ENCODE measurements at regions not wholly inside any gene's neighbourhood (a gene's known extent, or its start where the extent isn't known, plus 50 kb on each side); places are given as distances from the start of the nearest gene placed in this dataset.

GRCh38 chr9:32015795-32016194, 368.6 kb upstream of the ACO1 start:
- no peak overlapping the region for H3K9ac ChIP-seq (ENCODE audit: low read depth, low read length)
- ChIA-PET POLR2A (ENCODE audit: unreplicated experiment) (no interaction called here), CTCF (no interaction called here)
- no peak overlapping the region for H2BK120ac ChIP-seq (ENCODE audit: low read depth, low read length)
- H3K18ac ChIP-seq (ENCODE audit: low read depth, low read length): no peak overlapping the region
- H4K20me1 ChIP-seq (ENCODE audit: insufficient read depth, low read length): no peaks in the 10 kb centered on the region
- TF ChIP-seq RFX5 (IDR thresholded peaks at IDR 0.05; ENCODE audit: low read depth, low read length): no peak
- no peak for TF ChIP-seq MAFK (IDR thresholded peaks at IDR 0.05; ENCODE audit: low read depth, low read length)
- TF ChIP-seq SMC3 (IDR thresholded peaks at IDR 0.05; ENCODE audit: low read depth, low read length): no peak
- TF ChIP-seq POLR2A (IDR thresholded peaks at IDR 0.05; ENCODE audit: low read depth, low read length): no peak
- TF ChIP-seq CEBPB (IDR thresholded peaks at IDR 0.05; ENCODE audit: low read depth, low read length): no peak
- no peak for TF ChIP-seq CHD1 (IDR thresholded peaks at IDR 0.05; ENCODE audit: low read depth, low read length)
- no peak for TF ChIP-seq NFE2L2 (IDR thresholded peaks at IDR 0.05; ENCODE audit: low read depth, low read length)
- no peak for TF ChIP-seq ELK1 (IDR thresholded peaks at IDR 0.05; ENCODE audit: borderline replicate concordance, low read depth, low read length)
- TF ChIP-seq FOS (IDR thresholded peaks at IDR 0.05; ENCODE audit: low read depth, low read length): no peak
- TF ChIP-seq MXI1 (IDR thresholded peaks at IDR 0.05; ENCODE audit: borderline replicate concordance, low read depth, low read length): no peak
- TF ChIP-seq RCOR1 (IDR thresholded peaks at IDR 0.05; ENCODE audit: insufficient replicate concordance, low read length): no peak
- H4K8ac ChIP-seq (ENCODE audit: low read depth in 2 of 2, low read length in 2 of 2): no peak overlapping the region
- H3K27me3 ChIP-seq (ENCODE audit: control insufficient read depth, insufficient read depth, low read length): no peaks in the 10 kb centered on the region
- no peak overlapping the region for H2BK15ac ChIP-seq (ENCODE audit: low read depth, low read length)
- no peaks in the 10 kb centered on the region for H3K4me1 ChIP-seq (ENCODE audit: control insufficient read depth, insufficient read depth, low read length)
- H3K36me3 ChIP-seq (ENCODE audit: control insufficient read depth, insufficient read depth, low read length): no peaks in the 10 kb centered on the region
- H2BK20ac ChIP-seq (ENCODE audit: low read depth, low read length): no peak overlapping the region
- WGBS, 2 experiments (ENCODE audit: extremely low coverage in 2 of 2, insufficient read length in 1 of 2): 67% methylated on average over 1 of the region's 5 CpGs; no CpG with 5 or more reads in 1 of the 2 experiments
- no peak overlapping the region for H3K4me3 ChIP-seq (ENCODE audit: insufficient read depth, low read depth, low read length)
- DNase-seq (no peak), ATAC-seq (ENCODE audit: low read depth) (no peak)
- no peak overlapping the region for H2BK5ac ChIP-seq (ENCODE audit: low read depth, low read length, poor library complexity, severe bottlenecking)
- no peak overlapping the region for H2AK5ac ChIP-seq (ENCODE audit: low read depth, low read length)
- no peaks in the 10 kb centered on the region for H3K79me1 ChIP-seq (ENCODE audit: low read depth in 1 of 2, low read length in 2 of 2)
- dilution Hi-C loops (cut with HindIII; ENCODE audit: low sequenced_read_pairs, unreplicated experiment) (no loop called here), intact Hi-C loops (cut with micrococcal nuclease) (no loop called here), in situ Hi-C loops (cut with MboI; ENCODE audit: low sequenced_read_pairs) (no loop called here)
- H3K9me3 ChIP-seq (ENCODE audit: control insufficient read depth, insufficient read depth, low read length): peaks cover 9% of the 10 kb centered on the region; the same call in 1 of the 2 replicates
- no peak overlapping the region for H3K27ac ChIP-seq (ENCODE audit: insufficient read depth, low read length)
- H3K56ac ChIP-seq (ENCODE audit: extremely low read depth, insufficient read depth, low read length): no peak overlapping the region
- H3K14ac ChIP-seq (replicated peaks; ENCODE audit: low read depth, low read length): no peak overlapping the region
- H3K9me1 ChIP-seq (ENCODE audit: insufficient read depth, low read length): no peaks in the 10 kb centered on the region
- H3K23ac ChIP-seq (ENCODE audit: low read depth, low read length): no peak overlapping the region
- no peak overlapping the region for H3K4me2 ChIP-seq (ENCODE audit: low read depth, low read length)
- BruUV-seq (replicated peaks): no TSS peak
- H3K4ac ChIP-seq (ENCODE audit: low read depth, low read length): no peak overlapping the region
- H2AK9ac ChIP-seq (replicated peaks; ENCODE audit: low read depth, low read length, poor library complexity): no peak overlapping the region
- H2AFZ ChIP-seq (replicated peaks; ENCODE audit: low read length, poor library complexity): no peak overlapping the region
- H4K5ac ChIP-seq (ENCODE audit: low read depth, low read length): no peak overlapping the region
- H4K91ac ChIP-seq (ENCODE audit: insufficient read depth, low read depth, low read length): no peak overlapping the region
